NOMO-1 (cell line): ENCODE measurements at regions not wholly inside any gene's neighbourhood (a gene's known extent, or its start where the extent isn't known, plus 50 kb on each side); places are given as distances from the start of the nearest gene placed in this dataset.
"Not testable (repeated sequence)": the region's sequence is repeated elsewhere in the genome, so short reads cannot be mapped to it uniquely, and the experiment has no call there.

Source experiments
- DNase-seq, 2 experiments: peaks; one replicate each; lab custom pipeline; 2025; ENCODE audit not compliant: unreplicated experiment in 2 of 2; lab: John Stamatoyannopoulos, UW

GRCh38 chr17:13784434-13785095 is 182.8 kb upstream of the HS3ST3A1 start:
- DNase-seq, result no peak

- no peak for DNase-seq
Observed at GRCh38 chr17:13785981-13786598, 184.4 kb upstream of the HS3ST3A1 start.

GRCh38 chr17:13787636-13788035 is 185.9 kb upstream of the HS3ST3A1 start:
- no peak for DNase-seq

GRCh38 chr17:13788385-13788784 is 186.7 kb upstream of the HS3ST3A1 start:
- no peak for DNase-seq

- no peak for DNase-seq
Observed at GRCh38 chr17:13792314-13792713, 190.6 kb upstream of the HS3ST3A1 start.

GRCh38 chr17:13793951-13794350 is 192.2 kb upstream of the HS3ST3A1 start:
- DNase-seq, result no peak

GRCh38 chr17:13797863-13798262 is 196.1 kb upstream of the HS3ST3A1 start:
- DNase-seq, result no peak

- DNase-seq, result no peak
Observed at GRCh38 chr17:13806092-13806491, 204.4 kb upstream of the HS3ST3A1 start.

GRCh38 chr17:13807103-13807502 is 205.4 kb upstream of the HS3ST3A1 start:
- no peak for DNase-seq

DNA sequence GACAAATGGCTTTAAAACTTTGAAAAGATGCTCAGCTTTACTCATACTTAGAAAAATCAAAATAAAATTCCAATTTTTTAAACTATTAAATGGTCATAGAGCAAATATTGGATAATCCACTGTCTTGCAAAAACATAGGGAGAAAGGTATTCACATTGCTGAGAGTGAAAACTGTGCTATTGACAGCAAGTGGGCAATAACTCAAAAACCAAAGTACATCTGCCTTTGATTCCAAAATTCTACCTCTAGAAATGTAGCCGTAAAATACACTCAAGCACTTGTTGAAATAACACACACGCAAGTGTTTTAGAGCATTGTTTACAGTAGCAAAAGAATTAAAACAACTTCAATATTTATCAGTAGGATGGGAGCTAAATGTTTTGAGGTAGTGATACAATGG is 210.6 kb upstream of the HS3ST3A1 start:
- no peak for DNase-seq

DNA sequence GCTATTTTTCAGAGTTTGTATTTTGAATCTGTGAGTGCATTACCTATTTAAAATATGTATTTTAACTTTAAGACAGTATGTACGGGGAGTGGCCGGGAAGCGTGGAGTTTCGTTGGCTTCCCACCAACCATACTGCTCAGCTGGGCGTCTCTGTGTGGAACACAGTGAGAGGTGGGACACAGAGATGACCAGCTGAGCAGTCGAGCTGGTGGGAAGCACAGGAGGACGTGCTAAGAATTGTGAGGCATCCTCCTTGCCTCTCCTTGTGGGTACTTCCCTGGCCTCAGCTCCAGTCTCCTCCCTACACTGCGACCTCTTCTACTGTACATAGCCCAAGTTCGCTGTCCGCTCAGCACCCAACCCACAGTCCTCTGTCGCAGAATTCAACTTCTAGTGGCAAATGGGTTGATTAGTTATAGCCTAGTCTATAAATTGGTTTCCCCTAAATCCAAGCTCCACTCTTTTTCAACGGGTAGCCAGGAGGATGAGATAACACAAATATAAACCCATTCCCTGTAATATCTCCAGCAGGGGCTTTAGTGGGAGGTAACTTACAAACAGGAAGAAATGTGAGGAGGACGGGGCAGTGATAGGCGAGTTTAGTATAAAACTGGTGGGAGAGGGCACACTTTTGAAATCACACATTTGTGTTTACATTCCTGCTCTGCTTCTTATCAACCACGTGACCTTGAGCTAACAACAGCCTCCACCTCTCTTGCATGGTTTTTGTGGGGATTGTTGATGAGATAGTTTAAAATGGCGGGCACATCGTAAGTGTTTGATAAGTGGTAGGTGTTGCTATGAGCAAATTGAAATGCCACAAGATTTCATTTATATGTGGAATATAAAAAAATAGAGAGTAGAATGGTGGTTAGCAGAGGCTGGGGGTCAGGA is 211.9 kb upstream of the HS3ST3A1 start:
- DNase-seq, result no peak

GRCh38 chr17:13822700-13823099 is 221.0 kb upstream of the HS3ST3A1 start:
- no peak for DNase-seq

GRCh38 chr17:13825526-13826040 is 223.9 kb upstream of the HS3ST3A1 start:
- no peak for DNase-seq

DNA sequence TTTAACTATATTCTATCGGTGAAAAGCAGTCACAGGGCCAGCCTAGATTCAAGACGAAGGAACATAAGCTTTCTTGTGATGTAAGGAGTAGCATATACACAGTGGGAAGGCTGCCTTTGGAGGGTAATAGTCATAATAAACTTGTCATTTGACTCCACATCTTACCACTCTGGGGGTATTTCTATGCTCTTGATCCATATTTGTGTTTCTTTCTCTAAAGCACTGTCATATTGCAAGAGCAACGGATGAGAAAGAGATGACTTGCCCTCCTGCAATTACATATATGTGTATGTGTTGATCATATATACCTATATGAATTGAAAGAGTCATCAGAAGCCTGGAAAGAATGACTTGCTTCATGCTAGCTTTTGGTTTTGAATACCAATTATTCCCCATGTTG is 225.4 kb upstream of the HS3ST3A1 start:
- DNase-seq, result no peak

DNA sequence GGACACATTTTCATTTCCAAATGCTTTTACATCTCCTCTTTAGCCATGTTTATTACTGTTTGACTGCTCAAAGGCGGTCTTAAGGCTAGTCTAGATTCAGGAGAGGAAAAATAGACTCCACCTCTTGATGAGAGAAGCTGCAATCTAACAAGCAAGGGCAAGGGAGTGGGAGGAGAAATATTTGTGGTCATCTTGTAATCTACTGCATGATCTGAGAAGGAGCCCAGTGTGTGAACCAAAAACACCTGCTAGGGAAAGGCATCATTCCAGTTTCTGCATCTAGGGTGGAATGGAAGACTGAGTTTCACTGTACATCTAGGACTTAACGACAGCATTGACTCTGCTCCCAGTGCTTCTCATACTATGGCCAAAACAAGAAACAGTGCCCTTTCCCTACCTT is 232.2 kb upstream of the HS3ST3A1 start:
- no peak for DNase-seq

GRCh38 chr17:13835151-13835550 is 233.4 kb upstream of the HS3ST3A1 start:
- DNase-seq, result no peak

- no peak for DNase-seq
Observed at GRCh38 chr17:13837417-13837816, 231.9 kb upstream of the COX10 start.

DNA sequence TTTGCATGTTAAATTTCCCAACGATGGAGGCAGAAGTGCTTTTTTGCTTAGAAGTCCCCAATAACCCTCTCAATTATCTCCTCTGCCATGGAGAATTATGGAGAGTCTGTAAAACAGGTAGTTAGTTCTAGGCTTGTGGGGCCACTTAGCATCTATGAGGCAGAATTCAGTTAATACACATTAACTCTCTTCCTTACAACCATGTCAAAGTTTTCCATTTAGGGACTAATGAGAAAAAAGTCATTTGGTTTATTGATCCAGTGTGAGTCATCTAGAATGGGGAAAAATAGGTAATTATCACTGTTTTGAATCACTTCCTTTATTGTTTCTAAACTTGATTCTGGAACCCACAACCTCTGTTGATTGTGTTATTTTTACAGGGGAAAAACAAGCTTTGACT is 229.1 kb upstream of the COX10 start:
- DNase-seq, result no peak

- DNase-seq, result no peak
Observed at GRCh38 chr17:13843862-13844635, 225.3 kb upstream of the COX10 start.

- DNase-seq, result no peak
Observed at GRCh38 chr17:13851889-13852288, 217.4 kb upstream of the COX10 start.

- not testable (repeated sequence) for DNase-seq
Observed at GRCh38 chr17:13855730-13856129, 213.6 kb upstream of the COX10 start.
